ENCODE measurements at regions not wholly inside any gene's neighbourhood (a gene's known extent, or its start where the extent isn't known, plus 50 kb on each side); places are given as distances from the start of the nearest gene placed in this dataset.
"Not testable (repeated sequence)": the region's sequence is repeated elsewhere in the genome, so short reads cannot be mapped to it uniquely, and the experiment has no call there.

- H3K36me3 Mint-ChIP-seq, result no peaks in the 10 kb centered on the region
- no peak overlapping the region for H3K27ac Mint-ChIP-seq
- H3K27me3 Mint-ChIP-seq, result no peaks in the 10 kb centered on the region
- no peaks in the 10 kb centered on the region for H3K4me1 Mint-ChIP-seq (ENCODE audit: low read depth)
- no peak overlapping the region for H3K4me3 Mint-ChIP-seq
- POLR2A ChIA-PET, result interaction anchor here (0.6 kb wide), 1 partner anchor 54 kb away, joined by 3 read pairs; no protein-coding TSS in a partner anchor
- CTCF ChIA-PET, result no interaction called here
- intact Hi-C loops (cut with micrococcal nuclease), result no loop called here
- H3K9me3 Mint-ChIP-seq, result peaks cover 9% of the 10 kb centered on the region
- DNase-seq, result no peak
Measured at GRCh38 chr3:87442470-87442869, 166.1 kb upstream of the POU1F1 start.

GRCh38 chr3:87437765-87438164 is 161.4 kb upstream of the POU1F1 start:
- no peaks in the 10 kb centered on the region for H3K27me3 Mint-ChIP-seq
- ChIA-PET CTCF (no interaction called here), POLR2A (no interaction called here)
- H3K4me1 Mint-ChIP-seq (ENCODE audit: low read depth), result no peaks in the 10 kb centered on the region
- intact Hi-C loops (cut with micrococcal nuclease), result loop anchor here (5.0 kb wide), 1 partner anchor 105 kb away; no protein-coding TSS in a partner anchor
- H3K27ac Mint-ChIP-seq, result no peak overlapping the region
- H3K36me3 Mint-ChIP-seq, result no peaks in the 10 kb centered on the region
- no peaks in the 10 kb centered on the region for H3K9me3 Mint-ChIP-seq
- no peak for DNase-seq
- H3K4me3 Mint-ChIP-seq, result no peak overlapping the region

- CTCF ChIA-PET, result no interaction called here
- H3K36me3 Mint-ChIP-seq, result no peaks in the 10 kb centered on the region
- H3K27me3 Mint-ChIP-seq, result no peaks in the 10 kb centered on the region
- DNase-seq, result no peak
- POLR2A ChIA-PET, result no interaction called here
- H3K9me3 Mint-ChIP-seq, result no peaks in the 10 kb centered on the region
- no peak overlapping the region for H3K27ac Mint-ChIP-seq
- H3K4me1 Mint-ChIP-seq (ENCODE audit: low read depth), result no peaks in the 10 kb centered on the region
- intact Hi-C loops (cut with micrococcal nuclease), result loop anchor here (5.0 kb wide), 1 partner anchor 105 kb away; no protein-coding TSS in a partner anchor
- no peak overlapping the region for H3K4me3 Mint-ChIP-seq
Measured at GRCh38 chr3:87436781-87437543, 160.6 kb upstream of the POU1F1 start.

- POLR2A ChIA-PET, result no interaction called here
- H3K27ac Mint-ChIP-seq, result no peak overlapping the region
Measured at GRCh38 chr3:87435926-87436620, 159.7 kb upstream of the POU1F1 start.

GRCh38 chr3:87433445-87433844 is 157.1 kb upstream of the POU1F1 start:
- H3K27ac Mint-ChIP-seq; POLR2A ChIA-PET; H3K36me3 Mint-ChIP-seq; DNase-seq; intact Hi-C loops (cut with micrococcal nuclease); CTCF ChIA-PET; H3K4me3 Mint-ChIP-seq; H3K4me1 Mint-ChIP-seq (ENCODE audit: low read depth); H3K9me3 Mint-ChIP-seq; H3K27me3 Mint-ChIP-seq: not testable (repeated sequence)

More at GRCh38 chr3:87435926-87436620, 159.7 kb upstream of the POU1F1 start:
- CTCF ChIA-PET, result no interaction called here
- Mint-ChIP-seq H3K4me1 (ENCODE audit: low read depth) (no peaks in the 10 kb centered on the region), H3K9me3 (no peaks in the 10 kb centered on the region), H3K27me3 (no peaks in the 10 kb centered on the region), H3K4me3 (no peak overlapping the region), H3K36me3 (no peaks in the 10 kb centered on the region)
- DNase-seq, result no peak
- intact Hi-C loops (cut with micrococcal nuclease), result loop anchor here (5.0 kb wide), 1 partner anchor 104 kb away; no protein-coding TSS in a partner anchor

- no peaks in the 10 kb centered on the region for H3K36me3 Mint-ChIP-seq
- H3K9me3 Mint-ChIP-seq, result no peaks in the 10 kb centered on the region
- DNase-seq, result no peak
- intact Hi-C loops (cut with micrococcal nuclease), result no loop called here
- ChIA-PET CTCF (no interaction called here), POLR2A (no interaction called here)
- H3K4me1 Mint-ChIP-seq (ENCODE audit: low read depth), result no peaks in the 10 kb centered on the region
- H3K4me3 Mint-ChIP-seq, result no peak overlapping the region
- no peak overlapping the region for H3K27ac Mint-ChIP-seq
- no peaks in the 10 kb centered on the region for H3K27me3 Mint-ChIP-seq
Measured at GRCh38 chr3:87426918-87427317, 150.5 kb upstream of the POU1F1 start.

- ChIA-PET POLR2A (no interaction called here), CTCF (no interaction called here)
- H3K27ac Mint-ChIP-seq, result no peak overlapping the region
- H3K4me1 Mint-ChIP-seq (ENCODE audit: low read depth), result no peaks in the 10 kb centered on the region
- no peaks in the 10 kb centered on the region for H3K9me3 Mint-ChIP-seq
- intact Hi-C loops (cut with micrococcal nuclease), result no loop called here
- no peaks in the 10 kb centered on the region for H3K27me3 Mint-ChIP-seq
- no peak for DNase-seq
- H3K36me3 Mint-ChIP-seq, result no peaks in the 10 kb centered on the region
- H3K4me3 Mint-ChIP-seq, result no peak overlapping the region
Measured at GRCh38 chr3:87425056-87425455, 148.7 kb upstream of the POU1F1 start.

- H3K4me1 Mint-ChIP-seq (ENCODE audit: low read depth), result no peaks in the 10 kb centered on the region
- intact Hi-C loops (cut with micrococcal nuclease), result no loop called here
- no peaks in the 10 kb centered on the region for H3K36me3 Mint-ChIP-seq
- no peaks in the 10 kb centered on the region for H3K9me3 Mint-ChIP-seq
- CTCF ChIA-PET, result no interaction called here
- H3K4me3 Mint-ChIP-seq, result no peak overlapping the region
- DNase-seq, result no peak
- no peaks in the 10 kb centered on the region for H3K27me3 Mint-ChIP-seq
- H3K27ac Mint-ChIP-seq, result no peak overlapping the region
- POLR2A ChIA-PET, result no interaction called here
Measured at GRCh38 chr3:87423336-87423735, 147.0 kb upstream of the POU1F1 start.

GRCh38 chr3:87422333-87422732 is 145.9 kb upstream of the POU1F1 start:
- no peak for DNase-seq
- no peaks in the 10 kb centered on the region for H3K4me1 Mint-ChIP-seq (ENCODE audit: low read depth)
- no peak overlapping the region for H3K27ac Mint-ChIP-seq
- ChIA-PET POLR2A (no interaction called here), CTCF (no interaction called here)
- no peaks in the 10 kb centered on the region for H3K27me3 Mint-ChIP-seq
- H3K36me3 Mint-ChIP-seq, result no peaks in the 10 kb centered on the region
- H3K4me3 Mint-ChIP-seq, result no peak overlapping the region
- no peaks in the 10 kb centered on the region for H3K9me3 Mint-ChIP-seq
- intact Hi-C loops (cut with micrococcal nuclease), result no loop called here

GRCh38 chr3:87420171-87420570 is 143.8 kb upstream of the POU1F1 start:
- POLR2A ChIA-PET, result no interaction called here
- CTCF ChIA-PET, result no interaction called here
- Mint-ChIP-seq H3K27me3 (no peaks in the 10 kb centered on the region), H3K4me1 (ENCODE audit: low read depth) (no peaks in the 10 kb centered on the region), H3K4me3 (no peak overlapping the region), H3K9me3 (no peaks in the 10 kb centered on the region), H3K36me3 (no peaks in the 10 kb centered on the region), H3K27ac (no peak overlapping the region)
- intact Hi-C loops (cut with micrococcal nuclease), result no loop called here
- no peak for DNase-seq

GRCh38 chr3:87414271-87414670 is 137.9 kb upstream of the POU1F1 start:
- no peaks in the 10 kb centered on the region for H3K36me3 Mint-ChIP-seq
- ChIA-PET POLR2A (no interaction called here), CTCF (no interaction called here)
- H3K27me3 Mint-ChIP-seq, result no peaks in the 10 kb centered on the region
- H3K9me3 Mint-ChIP-seq, result no peaks in the 10 kb centered on the region
- intact Hi-C loops (cut with micrococcal nuclease), result no loop called here
- H3K4me1 Mint-ChIP-seq (ENCODE audit: low read depth), result no peaks in the 10 kb centered on the region
- H3K27ac Mint-ChIP-seq, result no peak overlapping the region
- no peak for DNase-seq
- H3K4me3 Mint-ChIP-seq, result no peak overlapping the region

GRCh38 chr3:87413814-87414213 is 137.4 kb upstream of the POU1F1 start:
- ChIA-PET CTCF (no interaction called here), POLR2A (no interaction called here)
- Mint-ChIP-seq H3K4me1 (ENCODE audit: low read depth) (no peaks in the 10 kb centered on the region), H3K27me3 (no peaks in the 10 kb centered on the region), H3K4me3 (no peak overlapping the region), H3K9me3 (no peaks in the 10 kb centered on the region), H3K27ac (no peak overlapping the region), H3K36me3 (no peaks in the 10 kb centered on the region)
- intact Hi-C loops (cut with micrococcal nuclease), result no loop called here
- DNase-seq, result no peak

- intact Hi-C loops (cut with micrococcal nuclease), result no loop called here
- H3K36me3 Mint-ChIP-seq, result no peaks in the 10 kb centered on the region
- CTCF ChIA-PET, result interaction anchor here (1.1 kb wide), 1 partner anchor 59 kb away, joined by 3 read pairs; no protein-coding TSS in a partner anchor
- no peak for DNase-seq
- POLR2A ChIA-PET, result no interaction called here
- H3K4me1 Mint-ChIP-seq (ENCODE audit: low read depth), result no peaks in the 10 kb centered on the region
- H3K4me3 Mint-ChIP-seq, result no peak overlapping the region
- H3K9me3 Mint-ChIP-seq, result no peaks in the 10 kb centered on the region
- H3K27ac Mint-ChIP-seq, result no peak overlapping the region
- no peaks in the 10 kb centered on the region for H3K27me3 Mint-ChIP-seq
Measured at GRCh38 chr3:87410110-87410509, 133.7 kb upstream of the POU1F1 start.

Data from activated CD4-positive, alpha-beta memory T cell treated with anti-CD3 and anti-CD28 coated beads for 36 hours (primary cell).